LNCAP (cell line): ENCODE measurements at regions not wholly inside any gene's neighbourhood (a gene's known extent, or its start where the extent isn't known, plus 50 kb on each side); places are given as distances from the start of the nearest gene placed in this dataset.

Experiments
- CTCF ChIP-seq: fragments of 450-650 bp; IDR thresholded peaks from 2 replicates; pipeline ENCODE4 v1.5.1; 2017; ENCODE audit warnings: mild to moderate bottlenecking

- TF ChIP-seq CTCF = no peak
Measured at GRCh38 chr15:69836526-69837230, 261.0 kb downstream of the TLE3 start.

- TF ChIP-seq CTCF = no peak
Measured at GRCh38 chr15:69838338-69838737, 259.4 kb downstream of the TLE3 start.

GRCh38 chr15:69838994-69839393 is 258.7 kb downstream of the TLE3 start:
- no peak for TF ChIP-seq CTCF

DNA sequence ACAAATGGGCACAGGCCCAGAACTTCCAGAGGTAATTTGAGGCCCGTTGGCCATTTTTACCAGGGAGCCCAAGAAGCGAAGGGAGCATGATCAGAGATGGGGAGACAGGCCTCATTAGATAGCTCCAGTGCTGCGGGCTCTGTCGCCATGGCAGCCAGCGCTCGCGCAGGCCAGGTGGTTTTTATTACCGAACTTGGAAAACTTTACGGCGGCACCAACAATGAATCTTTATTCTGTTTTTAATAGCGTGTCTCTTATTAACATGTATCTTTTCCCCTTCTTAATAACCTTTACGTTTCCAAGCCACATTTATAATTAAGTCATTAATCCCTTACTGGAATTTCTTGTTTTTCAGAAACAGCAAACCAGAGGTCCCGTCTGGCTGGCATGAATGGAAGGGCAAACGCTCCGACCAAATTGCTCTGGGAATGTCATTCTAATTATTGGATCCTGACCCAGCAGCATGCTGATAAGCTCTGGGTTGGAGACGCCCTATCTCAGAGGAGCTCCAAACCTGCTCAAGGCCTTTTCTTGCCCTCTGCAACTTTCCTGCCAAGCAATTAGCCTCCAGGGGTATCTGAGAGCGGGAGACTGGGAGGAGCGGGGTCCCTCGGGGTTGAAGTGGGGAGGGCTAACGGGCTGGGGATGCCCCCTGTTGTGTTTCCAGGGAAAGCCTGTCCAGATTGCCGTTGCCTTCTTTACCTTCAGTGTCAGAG is 256.4 kb downstream of the TLE3 start:
- TF ChIP-seq CTCF = no peak

DNA sequence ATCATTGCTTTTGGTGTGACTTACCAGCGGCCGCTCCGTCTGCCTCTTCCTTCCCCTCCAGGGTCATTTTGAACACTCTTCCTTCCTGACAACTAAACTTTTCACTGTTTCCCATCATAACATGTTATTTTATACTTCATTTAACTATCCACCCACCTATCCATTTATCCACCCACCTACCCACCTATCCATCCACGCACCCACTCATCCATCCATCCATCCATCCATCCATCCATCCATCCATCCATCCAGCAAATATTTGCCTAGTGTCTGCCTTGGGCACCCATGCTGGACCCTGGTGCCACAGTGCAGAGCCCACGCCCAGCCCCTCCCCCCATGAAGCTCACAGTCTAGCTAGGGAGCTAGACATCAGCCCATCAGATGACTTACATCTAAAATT is 254.9 kb downstream of the TLE3 start:
- TF ChIP-seq CTCF = no peak

DNA sequence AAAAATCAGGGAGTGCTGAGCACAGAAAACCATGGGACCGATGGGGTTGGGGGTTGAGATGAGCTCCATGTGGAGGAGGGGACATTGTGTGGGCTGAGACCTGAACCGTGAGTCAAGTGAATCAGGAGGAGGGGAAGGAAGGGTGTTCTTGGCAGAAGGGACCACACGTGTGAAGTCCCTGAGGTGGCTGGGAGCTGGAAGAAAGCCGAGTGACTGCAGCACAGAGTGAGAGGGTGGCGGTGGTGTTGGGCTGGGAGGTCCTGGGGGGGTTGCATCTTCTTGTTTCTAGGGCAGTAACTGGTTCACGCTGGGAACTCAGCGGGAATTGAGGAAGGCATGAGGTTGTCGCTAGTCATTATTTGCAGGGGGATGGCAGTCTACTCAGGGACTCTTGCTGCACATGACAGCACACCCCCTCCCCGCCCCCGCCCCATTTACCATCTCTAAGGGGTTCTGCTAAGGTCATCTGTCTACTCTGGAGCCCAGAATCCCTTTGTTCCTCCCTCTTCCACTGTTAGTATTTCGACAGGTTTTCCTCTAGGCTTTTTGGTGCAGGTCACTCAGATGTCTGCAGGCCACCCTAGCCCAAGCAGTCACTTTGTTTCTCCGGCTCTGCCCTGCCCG is 254.3 kb downstream of the TLE3 start:
- no peak for TF ChIP-seq CTCF

GRCh38 chr15:69843900-69844304 is 253.8 kb downstream of the TLE3 start:
- no peak for TF ChIP-seq CTCF
